GM21737 (cell line): ENCODE measurements at regions not wholly inside any gene's neighbourhood (a gene's known extent, or its start where the extent isn't known, plus 50 kb on each side); places are given as distances from the start of the nearest gene placed in this dataset.
A peak's percentile ranks its signal among the peaks of the same experiment; 100 is the strongest.
"Not testable (repeated sequence)": the region's sequence is repeated elsewhere in the genome, so short reads cannot be mapped to it uniquely, and the experiment has no call there.

ENCODE experiments used
- ATAC-seq: cut with Tn5 transposase; IDR thresholded peaks from one replicate; pipeline ENCODE4 v1.9.1; 2021; ENCODE audit warnings: mild to moderate bottlenecking, moderate library complexity; ENCODE audit not compliant: unreplicated experiment

DNA sequence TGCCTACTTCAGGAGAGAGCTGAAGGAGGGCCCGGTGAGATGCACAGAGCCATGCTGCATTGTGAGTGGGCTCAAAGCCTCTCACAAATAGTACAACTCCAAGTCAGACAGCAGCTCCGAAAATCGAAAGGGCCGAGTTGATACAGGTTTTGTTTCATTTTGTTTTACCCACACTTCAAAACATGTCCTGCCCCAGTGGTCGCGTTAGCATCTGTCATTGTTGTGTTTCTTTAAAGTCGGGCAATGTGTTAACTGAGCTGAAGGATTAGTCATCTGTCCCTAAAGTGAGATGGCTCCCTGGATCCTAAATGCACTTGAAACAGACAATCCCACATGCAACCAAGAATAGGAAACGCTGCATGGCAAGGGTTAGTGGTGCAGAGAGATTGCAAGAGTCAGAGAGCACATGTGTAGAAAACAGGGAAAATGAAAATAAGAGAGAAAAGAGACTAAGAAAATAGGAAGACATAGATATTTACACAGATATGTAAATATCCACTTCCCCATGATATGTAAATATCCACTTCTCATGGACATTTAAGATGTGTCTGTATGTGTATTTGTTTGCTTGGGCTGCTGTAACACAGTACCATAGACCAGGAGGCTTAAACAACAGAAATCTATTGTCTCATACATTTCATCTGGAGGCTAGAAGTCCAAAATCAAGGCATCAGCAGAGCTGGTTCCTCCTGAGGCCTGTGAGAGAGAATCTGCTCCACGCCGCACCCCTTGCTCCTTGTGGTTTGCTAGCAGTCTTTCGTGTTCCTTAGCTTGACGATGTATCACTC lies 131.4 kb upstream of the RAB4A start:
- ATAC-seq, result peak; percentile 67

DNA sequence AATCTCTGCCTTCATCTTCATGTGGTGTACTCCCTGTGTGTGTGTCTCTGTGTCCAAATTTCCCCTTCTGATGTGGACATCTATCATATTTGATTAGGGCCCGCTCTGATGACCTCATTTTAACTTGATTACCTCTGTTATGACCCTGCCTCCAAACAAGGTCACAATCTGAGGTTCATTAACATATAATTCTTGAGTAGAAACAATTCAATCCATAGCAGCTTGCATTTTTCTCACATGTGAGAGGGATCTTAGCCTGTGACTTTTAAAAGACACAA lies 130.9 kb upstream of the RAB4A start:
- ATAC-seq, result no peak

DNA sequence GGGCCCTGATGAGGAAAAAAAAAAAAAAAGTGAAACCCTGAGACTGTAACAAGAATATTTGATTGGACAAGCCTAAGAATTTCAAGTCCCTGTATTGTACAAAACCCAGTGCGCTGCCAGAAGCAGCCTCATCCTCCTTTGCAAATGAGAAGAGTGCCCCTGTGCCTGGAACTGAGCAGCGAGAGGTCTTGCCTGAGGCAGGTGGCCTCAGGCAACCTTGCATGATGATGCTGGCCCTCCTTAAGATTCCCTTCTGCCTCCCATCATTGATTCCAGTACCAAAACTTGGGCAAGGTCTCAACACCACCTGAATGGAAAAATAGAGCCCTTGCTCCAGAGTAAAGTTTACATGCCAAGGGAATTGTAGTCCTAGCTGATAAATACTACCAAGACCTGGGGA lies 129.6 kb upstream of the RAB4A start:
- no peak for ATAC-seq

DNA sequence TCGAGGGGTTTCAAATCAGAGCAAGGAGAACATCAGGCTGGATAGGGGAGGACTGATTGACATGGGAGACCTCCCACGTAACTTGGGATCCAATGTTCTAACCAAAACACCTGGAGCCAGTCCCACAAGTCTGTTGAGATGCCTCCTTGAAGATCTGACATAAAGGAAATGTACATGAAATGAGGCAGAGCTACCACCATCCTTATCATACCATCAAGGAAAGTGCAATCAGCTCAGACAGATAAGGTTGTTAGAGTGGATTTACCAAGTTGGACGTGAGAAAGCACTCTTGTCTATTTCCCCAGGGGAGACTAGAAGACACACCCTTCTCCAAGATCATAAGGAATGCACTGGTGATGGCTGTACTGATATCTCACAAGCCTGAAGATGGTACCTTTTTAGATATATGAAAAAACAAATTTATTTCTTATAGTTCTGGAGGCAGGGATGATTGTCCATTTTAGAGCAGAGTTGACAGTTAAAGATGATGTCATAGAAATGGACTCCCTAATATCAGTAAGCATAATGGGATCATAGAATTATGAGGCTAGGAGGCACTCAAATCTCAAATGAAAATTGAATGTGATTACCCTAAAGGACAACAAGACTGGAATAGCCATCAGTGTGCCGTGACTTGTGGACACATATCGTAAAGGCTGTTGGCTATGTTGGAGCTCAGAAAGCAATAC lies 129.1 kb upstream of the RAB4A start:
- ATAC-seq, result no peak

DNA sequence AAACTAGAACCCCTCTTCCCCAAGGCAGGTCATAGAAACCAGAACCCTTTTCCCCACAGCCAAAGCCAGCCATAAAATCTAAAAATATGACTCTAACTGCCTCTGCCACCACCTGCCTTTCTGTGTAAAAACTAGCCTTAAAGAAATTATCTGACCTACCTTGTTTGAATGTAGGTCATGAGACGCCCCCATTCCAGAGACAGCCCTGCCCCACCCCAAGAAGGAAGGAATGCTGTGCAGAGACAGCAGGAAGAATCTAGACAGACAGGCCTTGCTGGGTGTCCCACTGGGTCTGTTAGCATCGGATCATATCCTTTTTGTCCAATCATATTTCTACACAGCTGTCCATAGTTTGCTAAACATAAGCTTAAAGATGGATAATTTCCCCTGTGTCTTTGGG lies 128.4 kb upstream of the RAB4A start:
- no peak for ATAC-seq

DNA sequence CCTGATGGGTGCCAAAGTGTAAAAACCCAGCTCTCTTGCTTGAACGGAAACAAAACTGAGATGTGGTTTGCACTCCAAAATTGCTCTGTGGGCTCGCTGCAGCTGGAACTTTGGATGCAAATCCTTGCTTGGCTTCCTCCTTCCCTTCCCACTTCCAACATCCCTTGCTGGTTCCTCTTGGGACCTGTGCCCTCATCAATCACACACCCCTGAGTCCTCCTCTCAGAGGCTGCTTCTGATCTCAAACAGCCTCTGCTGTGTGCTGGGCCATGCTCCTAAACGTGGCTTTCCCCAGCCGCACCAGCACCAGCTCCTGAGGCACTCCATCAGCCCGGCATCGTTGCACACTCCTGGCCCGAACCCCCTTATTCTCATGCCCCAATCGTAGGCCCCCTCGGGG lies 124.3 kb upstream of the RAB4A start:
- no peak for ATAC-seq

DNA sequence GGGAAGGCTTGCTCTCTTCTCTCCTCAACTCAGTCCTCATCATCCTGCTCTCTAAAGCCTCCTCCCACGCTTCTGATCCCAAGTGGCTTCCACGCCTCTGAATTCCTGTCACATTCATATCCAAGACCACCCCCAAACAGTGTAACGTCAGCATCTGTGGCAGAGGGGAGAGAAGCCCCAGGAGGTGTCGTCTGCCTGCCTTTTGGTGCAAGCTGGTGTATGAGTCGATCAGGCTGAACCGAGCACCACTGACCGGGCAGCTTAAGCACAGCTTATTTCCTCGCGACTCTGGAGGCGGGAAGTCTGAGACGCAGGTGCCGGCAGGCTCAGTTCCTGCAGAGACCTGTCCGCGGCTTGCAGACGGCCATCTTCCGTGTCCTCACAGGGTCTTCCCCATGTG lies 123.8 kb upstream of the RAB4A start:
- no peak for ATAC-seq

DNA sequence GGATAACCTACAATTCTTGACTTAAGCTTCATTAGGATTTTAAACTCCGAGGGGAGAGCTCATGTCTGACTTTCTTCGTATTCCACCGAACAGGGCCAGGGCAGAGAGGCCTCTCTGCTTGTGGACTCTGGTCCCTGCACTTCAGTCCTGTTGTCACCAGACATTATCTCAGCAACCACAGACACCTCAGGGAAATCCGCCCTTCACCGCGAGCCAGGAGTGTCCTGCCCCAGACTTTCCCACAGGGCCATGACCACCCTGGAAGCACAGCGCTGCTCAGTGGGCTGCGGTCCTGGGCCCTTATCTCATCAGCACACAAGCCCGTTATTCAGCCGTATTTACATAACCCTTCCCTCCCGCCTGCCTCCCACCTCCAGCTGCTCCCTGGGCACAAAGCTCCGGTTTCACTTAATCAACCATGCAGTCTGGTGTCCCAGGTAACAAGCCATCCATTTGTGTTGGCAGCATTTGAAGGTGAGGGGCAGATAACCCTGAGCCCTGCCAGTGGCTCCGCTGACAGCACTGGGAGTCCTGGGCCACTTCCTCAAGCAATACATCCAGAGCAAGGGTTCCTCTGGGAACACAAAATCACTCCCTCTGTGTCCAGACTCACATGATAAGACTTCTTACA lies 122.8 kb upstream of the RAB4A start:
- no peak for ATAC-seq

DNA sequence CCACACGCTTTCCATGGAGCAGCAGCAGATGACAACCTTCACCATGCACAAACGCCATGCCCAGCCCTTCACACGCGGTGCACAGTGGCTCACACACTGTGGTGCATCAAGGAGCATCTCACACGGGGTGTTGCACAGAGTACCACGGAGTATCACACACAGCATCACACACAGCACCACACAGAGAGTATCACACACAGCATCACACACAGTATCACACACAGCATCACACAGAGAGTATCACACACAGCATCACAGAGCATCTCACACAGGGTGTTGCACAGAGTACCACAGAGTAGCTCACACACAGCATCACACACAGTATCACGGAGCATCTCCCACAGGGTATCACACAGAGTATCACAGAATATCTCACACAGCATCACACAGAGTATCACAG lies 122.2 kb upstream of the RAB4A start:
- no peak for ATAC-seq

DNA sequence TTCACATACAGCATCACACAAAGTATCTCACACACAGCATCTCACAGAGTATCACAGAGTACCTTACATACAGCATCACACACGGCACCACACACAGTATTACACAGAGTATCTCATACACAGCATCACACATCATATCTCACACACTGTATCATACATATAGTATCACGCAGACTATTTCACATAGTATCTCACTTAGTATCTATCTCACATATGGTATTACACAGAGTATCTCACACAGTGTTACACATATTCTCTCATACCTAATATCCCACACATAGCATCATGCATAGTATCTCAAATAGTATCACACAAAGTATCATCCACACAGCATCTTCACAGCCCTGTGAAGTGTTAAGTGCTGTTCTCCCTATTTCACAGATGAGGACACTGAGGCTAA lies 121.5 kb upstream of the RAB4A start:
- ATAC-seq, result no peak

DNA sequence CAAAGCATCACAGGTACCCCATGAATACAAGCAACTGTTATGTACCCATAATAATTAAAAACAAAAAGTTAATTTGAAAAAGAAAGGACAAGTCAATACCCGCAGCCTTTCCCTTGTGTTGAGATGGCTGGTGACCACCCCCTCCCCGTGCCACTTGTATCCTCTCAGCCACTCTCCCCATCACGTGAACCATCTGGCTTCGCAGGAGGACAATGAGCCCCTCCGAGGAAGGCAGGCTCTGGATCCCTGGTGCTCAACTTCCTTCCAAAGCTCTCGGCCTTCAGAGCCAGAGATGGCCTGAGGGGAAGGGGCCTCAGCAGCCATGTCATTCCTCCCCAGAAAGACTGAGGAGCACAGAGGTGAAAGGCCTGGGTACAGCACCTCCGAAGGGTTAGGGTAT lies 120.4 kb upstream of the RAB4A start:
- ATAC-seq, result no peak

DNA sequence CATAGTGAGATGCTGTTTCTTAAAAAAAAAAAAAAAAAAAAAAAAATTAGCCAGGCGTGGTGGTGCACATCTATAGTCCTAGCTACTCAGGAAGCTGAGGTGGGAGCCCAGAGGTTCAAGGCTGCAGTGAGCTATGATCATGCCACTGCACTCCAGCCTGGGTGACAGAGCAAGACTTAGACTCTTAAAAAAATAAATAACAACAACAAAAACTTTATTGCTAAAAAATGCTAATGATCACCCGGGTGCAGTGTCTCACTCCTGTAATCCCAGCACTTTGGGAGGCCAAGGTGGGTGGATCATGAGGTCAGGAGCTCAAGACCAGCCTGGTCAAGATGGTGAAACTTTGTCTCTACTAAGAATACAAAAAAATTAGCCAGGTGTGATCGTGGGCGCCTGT lies 119.5 kb upstream of the RAB4A start:
- not testable (repeated sequence) for ATAC-seq

DNA sequence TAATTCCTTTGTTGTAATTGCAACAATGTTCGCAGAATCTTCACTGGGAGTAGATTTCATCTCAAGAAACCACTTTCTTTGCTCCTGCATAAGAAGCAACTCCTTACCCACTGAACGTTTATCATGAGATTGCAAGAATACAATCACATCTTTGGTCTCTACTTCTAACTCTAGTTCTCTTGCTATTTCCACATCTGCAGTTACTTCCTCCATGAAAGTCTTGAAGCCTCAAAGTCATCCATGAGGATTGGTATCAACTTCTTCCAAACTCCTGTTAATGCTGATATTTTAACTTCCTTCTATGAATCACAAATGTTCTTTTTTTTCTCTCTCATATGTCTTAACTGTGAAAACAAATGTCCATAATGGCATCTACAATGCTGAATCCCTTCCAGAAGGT lies 118.6 kb upstream of the RAB4A start:
- no peak for ATAC-seq

DNA sequence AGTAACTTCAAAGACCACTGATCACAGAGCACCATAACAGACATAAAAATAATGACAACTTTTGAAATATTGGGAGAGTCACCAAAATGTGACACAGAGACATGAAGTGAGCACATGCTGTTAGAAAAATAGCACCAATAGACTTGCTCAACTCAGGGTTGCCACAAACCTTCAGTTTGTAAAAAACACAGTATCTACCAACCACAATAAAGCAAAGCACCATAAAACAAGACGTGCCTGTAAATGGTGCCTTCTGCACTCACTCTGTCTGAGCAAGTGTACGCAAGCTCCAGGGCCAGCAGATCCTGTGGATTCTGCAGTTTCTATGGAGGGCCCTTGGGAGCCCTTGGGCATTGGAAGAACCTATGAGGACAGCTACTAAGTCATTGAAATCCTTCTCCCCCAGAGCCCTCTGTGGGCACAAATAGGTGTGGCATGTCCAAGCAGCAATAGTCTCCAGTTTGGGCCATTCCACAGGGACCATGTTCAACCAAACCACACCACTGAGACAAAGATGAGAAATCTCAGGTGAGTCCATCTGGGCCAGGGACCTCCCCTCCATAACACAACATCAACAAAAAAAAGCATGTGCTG lies 116.9 kb upstream of the RAB4A start:
- ATAC-seq, result no peak

DNA sequence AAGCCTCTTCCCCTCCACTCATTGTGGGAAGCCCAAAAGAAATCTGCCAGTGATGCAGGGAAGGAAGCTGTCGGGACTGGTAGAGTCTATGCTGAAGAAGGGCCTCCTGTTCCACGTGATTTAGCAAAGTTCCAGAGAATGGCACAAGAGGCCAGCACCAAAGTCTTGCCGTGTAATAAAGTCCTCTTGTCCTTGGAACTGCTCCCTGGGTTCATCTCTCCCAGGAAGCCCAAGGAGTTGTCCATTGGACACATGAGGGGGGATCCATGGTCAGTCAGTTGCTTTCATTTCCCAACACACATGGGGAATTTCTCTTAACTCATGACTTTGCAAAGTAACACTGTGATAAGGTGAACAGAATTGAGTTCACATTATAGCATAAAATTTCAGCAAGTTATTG lies 116.1 kb upstream of the RAB4A start:
- ATAC-seq, result no peak

DNA sequence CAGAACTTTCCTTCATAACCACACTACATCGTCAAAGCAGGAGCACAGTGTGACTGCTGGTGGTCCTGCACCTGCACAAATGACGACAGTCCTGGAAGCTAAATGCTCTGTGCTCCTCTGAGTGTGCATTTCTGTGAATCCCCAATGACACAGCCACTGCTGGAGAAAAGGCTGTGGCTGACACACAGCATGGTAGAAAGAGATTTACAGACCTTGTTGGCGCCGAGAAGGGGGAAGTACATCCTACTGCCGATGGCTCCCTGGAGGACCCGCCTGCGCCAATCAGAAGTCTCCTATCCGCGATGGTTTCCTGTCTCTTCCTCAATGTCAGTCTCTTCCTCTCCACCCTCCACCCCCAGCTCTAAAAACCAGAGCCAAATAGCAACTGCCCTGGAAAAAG lies 115.4 kb upstream of the RAB4A start:
- no peak for ATAC-seq

DNA sequence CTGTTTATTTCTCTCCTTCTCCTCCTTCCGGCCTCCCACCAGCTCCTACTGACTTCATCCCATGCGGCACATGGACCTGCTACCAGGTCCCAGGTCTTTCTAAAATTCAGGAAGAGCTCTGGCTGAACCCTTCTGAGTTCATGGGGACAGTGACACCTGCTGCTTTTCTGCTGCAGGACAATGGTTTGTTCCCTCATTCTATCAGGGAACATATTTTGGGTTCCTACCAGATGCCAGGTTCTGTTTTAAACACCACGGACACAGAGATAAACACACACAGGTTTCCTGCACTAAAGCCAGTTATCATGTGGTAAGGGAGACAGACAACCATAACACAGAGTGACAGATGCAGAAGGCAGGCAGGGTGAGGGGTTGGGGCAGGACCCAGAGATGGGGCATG lies 114.0 kb upstream of the RAB4A start:
- no peak for ATAC-seq

DNA sequence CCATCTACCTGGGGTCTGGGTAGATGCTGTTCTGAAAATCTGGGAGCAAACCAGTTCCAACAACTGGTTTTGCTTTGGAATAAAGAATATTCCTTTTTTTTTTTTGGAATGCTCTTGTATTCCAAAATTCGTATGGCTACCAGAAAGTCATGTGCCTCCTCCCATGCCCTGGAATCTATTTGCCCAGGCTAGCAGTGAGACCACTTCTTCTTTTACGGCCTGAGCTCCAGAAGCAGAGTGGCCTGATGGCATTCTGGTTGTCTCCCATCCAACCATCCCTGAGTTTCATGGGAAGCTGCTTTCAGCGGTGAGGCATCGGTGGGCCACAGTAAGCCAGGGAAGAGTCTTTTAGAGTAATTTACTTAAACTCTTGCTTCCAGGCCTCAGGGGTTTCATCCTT lies 113.4 kb upstream of the RAB4A start:
- ATAC-seq, result no peak

DNA sequence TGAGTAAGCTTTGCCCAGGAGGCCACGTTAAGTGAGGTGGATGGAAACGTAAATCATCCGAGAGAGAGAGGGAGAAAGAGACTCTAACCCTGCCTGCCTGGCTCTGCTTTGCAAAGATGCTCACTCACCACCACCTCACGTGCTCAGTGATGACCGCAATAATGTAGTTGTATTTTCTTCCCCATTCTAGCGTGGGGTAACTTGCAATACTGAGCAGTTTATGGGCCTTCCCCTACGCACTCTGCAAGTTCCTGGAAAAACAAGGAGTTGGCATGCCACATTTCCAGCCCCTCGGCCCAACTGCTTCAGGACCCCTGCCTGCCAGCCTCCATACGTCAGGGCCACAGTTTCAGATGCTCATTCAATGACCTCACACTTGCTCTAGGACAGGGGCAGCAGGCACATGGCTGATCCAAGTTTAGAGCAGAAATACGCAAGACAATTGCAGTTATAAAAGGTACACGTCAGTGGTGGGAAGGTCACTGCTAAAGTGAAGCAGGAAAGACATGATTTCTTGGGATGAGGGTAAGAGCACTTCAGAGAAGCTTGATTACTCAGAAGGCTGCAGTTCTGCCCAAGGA lies 112.5 kb upstream of the RAB4A start:
- ATAC-seq, result no peak

DNA sequence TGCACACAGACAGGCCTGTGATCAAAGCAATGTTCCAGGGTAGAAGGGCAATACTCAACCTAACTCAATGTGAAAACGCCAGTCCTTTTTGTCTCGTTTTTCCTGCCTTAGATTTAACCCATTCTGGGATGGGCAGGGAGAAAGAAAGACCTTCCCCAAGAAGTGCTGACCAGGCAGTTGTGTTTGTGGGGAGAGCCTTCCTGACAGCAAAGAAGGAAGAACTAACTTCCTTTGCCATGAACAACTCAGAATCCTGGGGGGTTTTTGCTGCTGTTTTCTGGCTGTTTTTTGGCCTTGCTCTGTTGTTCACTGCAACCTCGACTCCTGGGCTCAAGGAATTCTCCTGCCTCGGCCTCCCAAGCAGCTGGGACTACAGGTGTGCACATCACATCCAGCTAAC lies 112.0 kb upstream of the RAB4A start:
- no peak for ATAC-seq

DNA sequence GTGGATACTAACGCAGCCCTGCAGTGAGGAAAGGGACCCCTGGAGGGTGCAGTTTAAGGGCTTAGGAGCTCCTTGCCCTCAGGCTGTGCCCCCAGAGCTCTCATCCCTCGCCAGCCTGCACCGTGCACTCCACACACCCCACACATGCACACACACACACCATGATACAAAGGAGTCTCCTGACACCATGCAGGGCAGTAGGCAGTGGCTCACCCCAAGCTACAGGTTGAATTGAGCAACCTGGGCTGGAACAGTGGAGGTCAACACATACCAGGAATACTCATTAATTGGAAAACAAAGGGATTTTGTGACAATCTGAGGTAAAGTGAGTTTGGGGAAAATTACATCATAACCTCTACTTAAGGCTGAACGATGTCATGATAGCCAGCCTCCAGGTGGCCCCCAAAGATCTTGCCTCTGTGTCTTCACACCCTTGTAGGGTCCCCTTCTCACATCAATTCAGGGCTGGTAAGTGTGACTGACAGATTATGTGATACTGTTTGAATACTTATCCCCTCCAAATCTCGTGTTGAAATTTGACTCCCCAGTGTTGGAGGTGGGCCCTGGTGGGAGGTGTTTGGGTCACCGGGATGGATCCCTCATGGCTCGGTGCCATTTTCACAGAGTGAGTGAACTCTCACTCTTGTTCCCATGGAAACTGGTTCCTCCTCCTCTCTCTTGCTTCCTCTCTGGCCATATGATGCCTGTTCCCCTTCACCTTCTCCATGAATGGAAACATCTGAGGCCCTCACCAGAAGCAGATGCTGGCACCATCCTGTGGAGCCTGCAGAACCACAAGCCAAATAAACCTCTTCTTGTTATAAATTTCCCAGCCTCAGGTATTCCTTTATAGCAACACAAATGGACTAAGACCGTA lies 111.0 kb upstream of the RAB4A start:
- ATAC-seq, result no peak
